Adrenal gland (tissue), 9 donors: ENCODE measurements at regions not wholly inside any gene's neighbourhood (a gene's known extent, or its start where the extent isn't known, plus 50 kb on each side); places are given as distances from the start of the nearest gene placed in this dataset.

ENCODE experiments used
- DNase-seq, 7 donors: peaks; one replicate each; pipeline ENCODE4 v3.0.0-alpha.2; 2019 to 2020
- H3K27ac ChIP-seq, 5 donors: fragments of 200-600 bp; sonication (generic) in 4 of 5; 1 replicate in 3 of 5; 2 replicates in 2 of 5; pipeline versions ENCODE4 v1.5.1 to v1.8.0; 2016 to 2020; ENCODE audit warnings: mild to moderate bottlenecking in 1 of 5
- H3K27me3 ChIP-seq: fragments of 200-600 bp; 2 replicates; pipeline ENCODE4 v1.8.0; 2021
- H3K36me3 ChIP-seq, 2 donors: fragments of 200-600 bp; replicated peaks in 1 of 2; 1 replicate in 1 of 2; 2 replicates in 1 of 2; pipeline versions ENCODE4 v1.5.1 to v1.8.0; 2018 to 2022
- H3K4me1 ChIP-seq, 2 donors: fragments of 200-600 bp; replicated peaks in 1 of 2; 1 replicate in 1 of 2; 2 replicates in 1 of 2; pipeline versions ENCODE4 v1.5.1 to v1.8.0; 2018 to 2021
- H3K4me3 ChIP-seq, 4 donors: fragments of 200-600 bp; sonication (generic) in 3 of 4; one replicate each; pipeline ENCODE4 v1.5.1; 2016 to 2018
- H3K9me3 ChIP-seq, 3 donors: fragments of 200-600 bp; sonication (generic) in 1 of 3; replicated peaks in 1 of 3; 1 replicate in 2 of 3; 2 replicates in 1 of 3; pipeline versions ENCODE4 v1.5.1 to v1.8.0; 2016 to 2021
- POLR2A ChIP-seq, 2 donors: fragments of 450-650 bp; IDR thresholded peaks; one replicate each; pipeline ENCODE4 v1.6.1; 2017; ENCODE audit warnings: antibody characterized with exemption in 2 of 2, mild to moderate bottlenecking in 2 of 2, moderate library complexity in 1 of 2
- WGBS, 4 donors: extraction: QIAGEN DNeasy Blood & Tissue Kit in 2 of 4; methylation state at CpG; one replicate each; pipeline versions ENCODE4 v1.1.5 to v1.1.7; 2013 to 2017; 5-methylcytosine and 5-hydroxymethylcytosine counted together
- intact Hi-C, 2 donors: fragments of 100-400 bp; cut with DNase I; formaldehyde crosslinking; loops; one replicate each; pipeline versions ENCODE4 v1.14.1 to v1.15.0; 2022 to 2023
- TF ChIP-seq, protein P1 (sequence below), 6 experiments: fragments of 450-650 bp in 4 of 6; fragments of 200-600 bp in 2 of 6; sonication (generic) in 1 of 6; IDR thresholded peaks; 1 replicate in 5 of 6; 2 replicates in 1 of 6; pipeline versions ENCODE4 v1.5.1 to v1.8.0; 2016 to 2021; ENCODE audit warnings: antibody characterized with exemption in 6 of 6, mild to moderate bottlenecking in 2 of 6, moderate library complexity in 1 of 6
- donor health status: healthy with polysubstance abuse.
- donor health status: Bipolar disorder and iron deficiency.
- donor health status: DM: yes; HTN: yes; CAD: no.
- donor health status: DM: no; HTN: no; CAD: no.
- donor health status: DM: no; HTN: no; CAD: no.

DNA sequence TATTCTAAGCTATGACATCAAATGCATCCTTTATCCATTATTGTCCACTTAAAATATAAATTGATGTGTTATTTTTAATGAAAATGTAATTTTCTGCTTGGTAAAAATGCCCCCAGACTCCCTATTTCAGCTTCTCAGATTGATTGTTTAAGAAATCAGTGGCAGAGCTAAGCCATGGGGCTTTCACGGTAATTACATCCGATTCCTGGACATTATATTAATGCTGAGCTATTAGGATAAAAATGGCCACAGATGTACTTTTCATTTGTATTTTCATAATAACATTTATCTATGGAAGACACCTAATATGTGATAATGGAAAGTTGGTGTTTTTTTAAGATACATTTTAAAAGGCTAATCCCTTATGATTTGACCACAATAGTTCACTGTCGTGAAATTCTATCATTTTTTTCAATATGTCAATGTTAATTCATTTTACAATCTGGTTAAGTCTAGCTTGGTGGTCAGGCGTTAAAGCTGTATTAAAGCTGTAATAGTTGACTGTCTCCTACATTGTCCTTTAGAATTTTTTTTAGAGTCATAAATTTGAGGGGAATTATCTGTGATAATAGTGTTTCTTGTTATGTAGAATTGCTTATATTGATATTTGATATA is 229.0 kb upstream of the UBE2E3 start:
- Histone ChIP-seq H3K36me3 (no peaks in the 10 kb centered on the region), H3K9me3 (no peaks in the 10 kb centered on the region), H3K4me1 (no peaks in the 10 kb centered on the region), H3K27me3 (no peaks in the 10 kb centered on the region), H3K4me3 (no peak overlapping the region), H3K27ac (no peak overlapping the region)
- no peak for TF ChIP-seq POLR2A (IDR thresholded peaks at IDR 0.05)
- TF ChIP-seq, protein P1, sequence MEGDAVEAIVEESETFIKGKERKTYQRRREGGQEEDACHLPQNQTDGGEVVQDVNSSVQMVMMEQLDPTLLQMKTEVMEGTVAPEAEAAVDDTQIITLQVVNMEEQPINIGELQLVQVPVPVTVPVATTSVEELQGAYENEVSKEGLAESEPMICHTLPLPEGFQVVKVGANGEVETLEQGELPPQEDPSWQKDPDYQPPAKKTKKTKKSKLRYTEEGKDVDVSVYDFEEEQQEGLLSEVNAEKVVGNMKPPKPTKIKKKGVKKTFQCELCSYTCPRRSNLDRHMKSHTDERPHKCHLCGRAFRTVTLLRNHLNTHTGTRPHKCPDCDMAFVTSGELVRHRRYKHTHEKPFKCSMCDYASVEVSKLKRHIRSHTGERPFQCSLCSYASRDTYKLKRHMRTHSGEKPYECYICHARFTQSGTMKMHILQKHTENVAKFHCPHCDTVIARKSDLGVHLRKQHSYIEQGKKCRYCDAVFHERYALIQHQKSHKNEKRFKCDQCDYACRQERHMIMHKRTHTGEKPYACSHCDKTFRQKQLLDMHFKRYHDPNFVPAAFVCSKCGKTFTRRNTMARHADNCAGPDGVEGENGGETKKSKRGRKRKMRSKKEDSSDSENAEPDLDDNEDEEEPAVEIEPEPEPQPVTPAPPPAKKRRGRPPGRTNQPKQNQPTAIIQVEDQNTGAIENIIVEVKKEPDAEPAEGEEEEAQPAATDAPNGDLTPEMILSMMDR (IDR thresholded peaks at IDR 0.05): no peak
- WGBS, 4 donors: 87 to 93% (median 92%) methylated on average over 4 of the region's 4 CpGs
- DNase-seq: no peak
- intact Hi-C loops: no loop called here

DNA sequence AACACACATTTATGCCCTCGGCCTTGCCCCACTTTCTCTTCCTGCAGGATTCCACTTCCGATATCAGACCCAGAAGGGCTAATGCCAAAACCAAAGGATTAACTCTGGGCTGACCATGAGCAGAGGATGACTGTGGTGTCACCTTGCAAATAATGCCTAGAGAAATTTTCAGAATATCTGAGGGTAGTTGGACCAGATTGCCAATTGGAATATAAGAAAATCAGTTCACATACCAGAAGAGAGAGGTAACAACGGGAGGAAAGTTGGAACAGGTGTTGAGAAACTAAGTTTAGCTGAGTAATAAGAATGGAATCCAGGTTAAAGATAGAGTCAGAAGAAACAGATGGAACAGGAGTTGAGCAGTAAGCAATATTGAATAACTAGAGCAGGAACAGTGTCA is 232.7 kb upstream of the UBE2E3 start:
- TF ChIP-seq, protein P1 (IDR thresholded peaks at IDR 0.05): no peak
- no peak for TF ChIP-seq POLR2A (IDR thresholded peaks at IDR 0.05)
- no peak overlapping the region for H3K27ac ChIP-seq
- intact Hi-C loops: no loop called here
- H3K36me3 ChIP-seq: no peaks in the 10 kb centered on the region
- 39 to 43% (median 41%) methylated on average over 3 of the region's 3 CpGs for WGBS, 4 donors
- no peak overlapping the region for H3K4me3 ChIP-seq
- H3K27me3 ChIP-seq: no peaks in the 10 kb centered on the region
- DNase-seq: no peak
- H3K9me3 ChIP-seq: no peaks in the 10 kb centered on the region
- no peaks in the 10 kb centered on the region for H3K4me1 ChIP-seq

DNA sequence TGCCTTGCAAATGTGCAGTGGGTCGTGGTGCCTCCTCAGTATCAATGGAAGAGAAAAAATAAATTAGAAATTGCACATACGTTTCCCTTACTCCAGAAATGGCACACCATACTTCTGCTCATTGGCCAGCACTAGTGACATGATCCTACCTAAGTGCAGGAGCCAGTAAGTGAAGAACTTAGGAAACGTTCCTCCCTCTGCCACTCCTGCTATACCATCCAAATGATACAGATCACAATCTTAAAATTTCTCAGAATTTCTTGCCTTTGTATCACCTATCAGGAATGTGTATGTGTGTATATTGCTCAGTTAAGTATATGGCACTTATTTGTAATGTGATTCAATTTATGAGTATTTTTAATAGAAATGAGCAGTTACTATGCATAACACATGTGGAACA is 237.0 kb upstream of the UBE2E3 start:
- WGBS, 4 donors: 58 to 76% (median 64%) methylated on average over 3 of the region's 3 CpGs
- Histone ChIP-seq H3K4me1 (no peaks in the 10 kb centered on the region), H3K9me3 (no peaks in the 10 kb centered on the region), H3K27ac (no peak overlapping the region), H3K4me3 (no peak overlapping the region), H3K27me3 (no peaks in the 10 kb centered on the region), H3K36me3 (no peaks in the 10 kb centered on the region)
- DNase-seq: no peak
- TF ChIP-seq POLR2A (IDR thresholded peaks at IDR 0.05): no peak
- intact Hi-C loops: no loop called here

DNA sequence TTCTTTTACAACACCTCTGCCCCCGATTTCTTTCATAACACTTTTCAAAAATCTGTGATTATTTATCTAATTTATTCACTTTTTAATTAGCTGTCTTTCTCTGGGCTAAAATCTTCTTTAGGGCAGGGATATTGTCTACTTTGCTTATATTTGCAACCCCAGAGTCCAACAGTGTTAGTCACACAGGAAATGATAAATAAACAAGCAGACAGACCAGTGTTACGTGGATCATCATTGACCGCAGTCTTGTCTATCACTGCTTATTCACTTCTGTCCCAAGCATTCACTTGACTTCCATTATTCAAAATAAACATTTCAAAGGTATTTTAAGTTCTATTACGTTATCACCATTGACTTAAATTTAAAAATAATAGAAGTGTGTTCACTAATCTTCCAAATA is 237.6 kb upstream of the UBE2E3 start:
- Histone ChIP-seq H3K9me3 (no peaks in the 10 kb centered on the region), H3K4me1 (no peaks in the 10 kb centered on the region), H3K27ac (no peak overlapping the region), H3K4me3 (no peak overlapping the region), H3K27me3 (no peaks in the 10 kb centered on the region), H3K36me3 (no peaks in the 10 kb centered on the region)
- TF ChIP-seq, protein P1 (IDR thresholded peaks at IDR 0.05): no peak
- TF ChIP-seq POLR2A (IDR thresholded peaks at IDR 0.05): no peak
- no peak for DNase-seq
- WGBS, 4 donors: 52 to 70% (median 69%) methylated on average over 4 of the region's 4 CpGs
- intact Hi-C loops: no loop called here

DNA sequence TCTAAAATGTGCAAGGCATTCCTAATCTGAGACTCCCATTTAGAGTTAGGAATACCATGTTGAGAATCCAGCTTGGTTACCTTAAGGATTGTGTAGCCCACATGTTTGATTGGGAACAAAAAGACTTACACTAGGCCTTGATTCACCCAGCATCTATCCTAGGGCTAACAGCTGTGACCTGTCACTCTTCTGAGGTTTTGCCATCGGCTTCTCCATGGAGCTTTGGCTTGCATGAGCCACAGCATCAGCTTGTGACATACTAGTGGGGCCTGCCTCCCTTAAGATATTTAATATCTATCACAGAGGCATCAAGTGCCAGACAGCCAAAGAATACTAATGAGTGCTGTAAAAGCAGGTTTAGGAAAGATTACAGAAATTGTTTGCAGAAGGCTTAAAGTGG is 241.3 kb upstream of the UBE2E3 start:
- 69 to 93% (median 87%) methylated on average over 1 of the region's 1 CpG for WGBS, 4 donors
- no peak for DNase-seq
- intact Hi-C loops: no loop called here

More for the DNA sequence above, 241.3 kb upstream of the UBE2E3 start:
- Histone ChIP-seq H3K4me1 (no peaks in the 10 kb centered on the region), H3K27me3 (no peaks in the 10 kb centered on the region), H3K9me3 (no peaks in the 10 kb centered on the region), H3K4me3 (no peak overlapping the region), H3K36me3 (no peaks in the 10 kb centered on the region), H3K27ac (no peak overlapping the region)
- TF ChIP-seq POLR2A (IDR thresholded peaks at IDR 0.05): no peak
- TF ChIP-seq, protein P1 (IDR thresholded peaks at IDR 0.05): no peak
